ENCODE measurements at regions not wholly inside any gene's neighbourhood (a gene's known extent, or its start where the extent isn't known, plus 50 kb on each side); places are given as distances from the start of the nearest gene placed in this dataset.

DNA sequence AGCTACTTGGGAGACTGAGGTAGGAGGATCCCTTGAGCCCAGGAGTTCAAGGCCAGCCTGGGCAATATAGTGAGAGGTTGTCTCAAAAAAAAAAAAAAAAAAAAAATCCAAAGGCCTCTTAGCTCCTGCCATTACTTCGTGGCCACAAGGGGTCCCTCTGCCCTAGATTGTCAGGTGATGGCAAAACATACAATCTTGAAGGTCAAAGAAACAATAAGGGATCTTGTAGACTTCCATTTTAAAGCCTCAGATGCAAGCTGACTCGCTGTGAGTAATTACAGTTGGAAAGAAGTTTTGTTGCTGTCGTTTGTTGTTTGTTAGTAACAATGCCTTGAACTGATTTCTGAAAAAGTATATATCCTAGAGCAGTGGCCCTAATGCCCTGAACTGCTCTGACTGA, 55.9 kb upstream of the PLCL2 start:
- TF ChIP-seq SUZ12 (IDR thresholded peaks at IDR 0.05) = no peak
- peak; percentile 97 for TF ChIP-seq ZNF384 (IDR thresholded peaks at IDR 0.05)
- ChIA-PET POLR2A (no interaction called here), CTCF (interaction anchor here (0.6 to 1.3 kb wide), 5 partner anchors 33 to 308 kb away, joined by 3 to 7 read pairs (median 4); no protein-coding TSS in a partner anchor)
- DNase-seq (ENCODE audit: extremely low spot score) = peak; percentile 48

DNA sequence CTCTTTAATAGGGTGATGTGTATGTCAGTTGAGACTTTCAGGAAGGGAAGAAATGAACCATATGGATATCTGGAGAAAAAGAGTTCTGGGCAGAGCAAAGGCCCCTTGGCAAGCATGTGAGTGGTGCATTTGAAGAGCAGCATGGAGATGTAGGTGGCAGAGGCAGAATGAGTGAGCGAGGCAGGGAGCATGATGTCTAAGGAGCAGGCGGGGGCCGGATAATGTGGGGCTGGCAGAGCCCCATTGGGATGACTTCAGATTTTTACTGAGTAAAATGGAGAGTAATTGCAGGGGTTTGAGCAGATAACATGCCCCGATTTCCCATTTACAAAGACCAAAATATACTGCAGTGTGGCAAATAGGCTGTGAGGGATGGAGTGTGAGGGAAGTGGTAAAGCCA, 52.9 kb upstream of the PLCL2 start:
- POLR2A ChIA-PET = no interaction called here
- TF ChIP-seq LEF1 (IDR thresholded peaks at IDR 0.05; ENCODE audit: borderline replicate concordance) (no peak), CTBP1 (IDR thresholded peaks at IDR 0.05; ENCODE audit: borderline replicate concordance) (no peak), SP1 (IDR thresholded peaks at IDR 0.05) (no peak), ELF4 (IDR thresholded peaks at IDR 0.05) (no peak)
- DNase-seq (ENCODE audit: extremely low spot score) = no peak

DNA sequence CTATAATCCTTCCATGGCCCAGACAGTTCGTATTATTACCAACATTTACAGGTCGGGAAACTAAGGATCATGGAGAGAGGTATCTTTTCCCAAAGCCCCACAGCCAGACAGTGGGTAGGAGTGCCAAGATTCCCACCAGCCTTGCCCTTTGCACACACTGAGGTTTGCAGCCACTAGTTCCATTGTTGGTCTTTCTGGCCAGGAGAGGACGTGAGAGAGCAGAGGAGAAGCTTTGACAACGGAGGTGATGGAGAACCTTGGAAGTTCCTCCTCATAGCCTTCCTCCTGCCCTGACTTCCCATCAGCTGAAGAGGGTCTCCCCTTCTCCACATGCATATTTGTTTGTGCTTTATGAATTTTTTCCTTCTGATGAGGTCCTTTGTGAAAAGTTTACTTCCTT, 50.5 kb upstream of the PLCL2 start:
- ChIA-PET POLR2A (no interaction called here), CTCF (no interaction called here)
- DNase-seq (ENCODE audit: extremely low spot score) = no peak
- TF ChIP-seq ZNF384 (IDR thresholded peaks at IDR 0.05) (no peak), CTBP1 (IDR thresholded peaks at IDR 0.05; ENCODE audit: borderline replicate concordance) (no peak), TARDBP (IDR thresholded peaks at IDR 0.05) (no peak), HDGF (IDR thresholded peaks at IDR 0.05; ENCODE audit: borderline replicate concordance) (no peak), NFRKB (IDR thresholded peaks at IDR 0.05) (no peak), FOXA1 (IDR thresholded peaks at IDR 0.05) (no peak)

More for the DNA sequence above, 52.9 kb upstream of the PLCL2 start:
- CTCF ChIA-PET = no interaction called here

DNA sequence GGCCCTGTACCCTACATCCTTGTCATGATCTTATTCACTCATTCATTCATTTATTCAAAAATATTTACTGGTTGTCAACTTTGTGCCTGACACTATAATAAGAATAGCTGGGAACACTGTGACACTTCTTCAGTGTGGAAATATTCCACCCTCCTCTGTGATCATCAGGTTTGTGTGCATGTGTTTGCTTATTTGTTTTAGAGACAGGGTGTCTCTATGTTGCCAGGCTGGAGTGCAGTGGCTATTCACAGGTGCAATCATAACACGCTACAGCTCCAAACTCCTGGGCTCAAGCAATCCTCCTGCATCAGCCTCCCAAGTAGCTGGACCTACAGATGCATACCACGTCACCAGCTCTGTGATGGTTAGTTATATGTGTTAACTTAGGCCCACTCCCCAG, 50.0 kb upstream of the PLCL2 start:
- ChIA-PET POLR2A (no interaction called here), CTCF (no interaction called here)
- DNase-seq (ENCODE audit: extremely low spot score) = no peak
- TF ChIP-seq L3MBTL2 (conservative IDR thresholded peaks at IDR 0.05) (no peak), ZNF384 (IDR thresholded peaks at IDR 0.05) (no peak), FOXK2 (IDR thresholded peaks at IDR 0.05) (no peak), ELF4 (IDR thresholded peaks at IDR 0.05) (no peak), BHLHE40 (IDR thresholded peaks at IDR 0.05; ENCODE audit: borderline replicate concordance) (no peak), NFRKB (IDR thresholded peaks at IDR 0.05) (no peak), SP1 (IDR thresholded peaks at IDR 0.05) (no peak), FOXM1 (IDR thresholded peaks at IDR 0.05; ENCODE audit: borderline replicate concordance) (no peak), ARNT (IDR thresholded peaks at IDR 0.05) (no peak)
- TF ChIP-seq, protein P1, sequence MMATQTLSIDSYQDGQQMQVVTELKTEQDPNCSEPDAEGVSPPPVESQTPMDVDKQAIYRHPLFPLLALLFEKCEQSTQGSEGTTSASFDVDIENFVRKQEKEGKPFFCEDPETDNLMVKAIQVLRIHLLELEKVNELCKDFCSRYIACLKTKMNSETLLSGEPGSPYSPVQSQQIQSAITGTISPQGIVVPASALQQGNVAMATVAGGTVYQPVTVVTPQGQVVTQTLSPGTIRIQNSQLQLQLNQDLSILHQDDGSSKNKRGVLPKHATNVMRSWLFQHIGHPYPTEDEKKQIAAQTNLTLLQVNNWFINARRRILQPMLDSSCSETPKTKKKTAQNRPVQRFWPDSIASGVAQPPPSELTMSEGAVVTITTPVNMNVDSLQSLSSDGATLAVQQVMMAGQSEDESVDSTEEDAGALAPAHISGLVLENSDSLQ (IDR thresholded peaks at IDR 0.05) = no peak

All from HEK293T (cell line).